CD4-positive, alpha-beta T cell treated with Interleukin-10 for 1 hour (primary cell): ENCODE measurements at regions not wholly inside any gene's neighbourhood (a gene's known extent, or its start where the extent isn't known, plus 50 kb on each side); places are given as distances from the start of the nearest gene placed in this dataset.

Experiments
- DNase-seq: peaks from one replicate; pipeline ENCODE4 v3.0.0-alpha.2; 2020

GRCh38 chr5:167242701-167243100 lies 1048.7 kb upstream of the WWC1 start:
- DNase-seq = no peak

- no peak for DNase-seq
Observed at GRCh38 chr5:167243463-167243862, 1048.0 kb upstream of the WWC1 start.

GRCh38 chr5:167244583-167244982 lies 1046.9 kb upstream of the WWC1 start:
- no peak for DNase-seq

GRCh38 chr5:167245868-167246267 lies 1045.6 kb upstream of the WWC1 start:
- DNase-seq = no peak

- no peak for DNase-seq
Observed at GRCh38 chr5:167247816-167248215, 1043.6 kb upstream of the WWC1 start.

GRCh38 chr5:167248257-167248656 lies 1043.2 kb upstream of the WWC1 start:
- no peak for DNase-seq

- no peak for DNase-seq
Observed at GRCh38 chr5:167250996-167251395, 1040.4 kb upstream of the WWC1 start.

GRCh38 chr5:167254132-167254531 lies 1037.3 kb upstream of the WWC1 start:
- DNase-seq = no peak

- DNase-seq = no peak
Observed at GRCh38 chr5:167255926-167256325, 1035.5 kb upstream of the WWC1 start.

- DNase-seq = no peak
Observed at GRCh38 chr5:167259806-167260205, 1031.6 kb upstream of the WWC1 start.

GRCh38 chr5:167261309-167262100 lies 1029.9 kb upstream of the WWC1 start:
- no peak for DNase-seq

GRCh38 chr5:167263185-167263584 lies 1028.3 kb upstream of the WWC1 start:
- DNase-seq = no peak

GRCh38 chr5:167264348-167264747 lies 1027.1 kb upstream of the WWC1 start:
- DNase-seq = no peak

- no peak for DNase-seq
Observed at GRCh38 chr5:167268337-167268736, 1023.1 kb upstream of the WWC1 start.

GRCh38 chr5:167269146-167269545 lies 1022.3 kb upstream of the WWC1 start:
- DNase-seq = no peak

- no peak for DNase-seq
Observed at GRCh38 chr5:167271081-167271480, 1020.4 kb upstream of the WWC1 start.

GRCh38 chr5:167271511-167271910 lies 1019.9 kb upstream of the WWC1 start:
- DNase-seq = no peak

- DNase-seq = no peak
Observed at GRCh38 chr5:167280111-167280510, 1011.3 kb upstream of the WWC1 start.

- DNase-seq = no peak
Observed at GRCh38 chr5:167281925-167282324, 1009.5 kb upstream of the WWC1 start.

- DNase-seq = no peak
Observed at GRCh38 chr5:167283691-167284090, 1007.8 kb upstream of the WWC1 start.

GRCh38 chr5:167284222-167284890 lies 1007.1 kb upstream of the WWC1 start:
- DNase-seq = no peak

GRCh38 chr5:167285591-167285990 lies 1005.9 kb upstream of the WWC1 start:
- DNase-seq = no peak

- DNase-seq = no peak
Observed at GRCh38 chr5:167286891-167287290, 1004.6 kb upstream of the WWC1 start.

GRCh38 chr5:167290478-167290877 lies 1001.0 kb upstream of the WWC1 start:
- DNase-seq = no peak
